Panc1 (cell line): ENCODE measurements at regions not wholly inside any gene's neighbourhood (a gene's known extent, or its start where the extent isn't known, plus 50 kb on each side); places are given as distances from the start of the nearest gene placed in this dataset.

Experiments used
- ATAC-seq: fragments of 200-7000 bp; cut with Tn5 transposase; 2 replicates; pipeline ENCODE4 v1.9.1; 2020; ENCODE audit warnings: mild to moderate bottlenecking, moderate library complexity
- BruUV-seq: library from RNA; stranded (reverse); fragments of 400-500 nt; replicated peaks from 2 replicates; lab custom pipeline; 2021; lab: Mats Ljungman, UMichigan
- CTCF ChIA-PET: fragments of 300-600 bp; sonication (Branson Sonifier 250); formaldehyde crosslinking; loops from one replicate; lab custom pipeline; 2022; ENCODE audit warnings: antibody characterized with exemption; lab: Charles Lee
- POLR2A ChIA-PET: fragments of 300-600 bp; sonication (Branson Sonifier 250); formaldehyde crosslinking; loops from one replicate; lab custom pipeline; 2022; ENCODE audit warnings: antibody characterized with exemption; lab: Charles Lee
- DNase-seq: peaks from one replicate; pipeline ENCODE4 v3.0.0-alpha.2; 2010; ENCODE audit warnings: low read depth, low spot score
- H3K27ac ChIP-seq: 2 replicates; pipeline ENCODE4 v1.5.1; 2011; ENCODE audit warnings: mild to moderate bottlenecking, low read length, inconsistent platforms
- H3K27me3 ChIP-seq: fragments of 200-500 bp; sonication (Bioruptor generic); 2 replicates; pipeline ENCODE4 v1.6.0; 2014; ENCODE audit warnings: low read length, inconsistent platforms; ENCODE audit not compliant: control insufficient read depth, insufficient read depth
- H3K36me3 ChIP-seq: fragments of 200-500 bp; sonication (Bioruptor generic); 2 replicates; pipeline ENCODE4 v1.5.1; 2014; ENCODE audit warnings: inconsistent platforms, mild to moderate bottlenecking, low read length, moderate library complexity; ENCODE audit not compliant: control insufficient read depth, insufficient read depth
- H3K4me1 ChIP-seq: 2 replicates; pipeline ENCODE4 v1.5.1; 2011; ENCODE audit warnings: inconsistent platforms, mild to moderate bottlenecking, low read length, moderate library complexity; ENCODE audit not compliant: control insufficient read depth, insufficient read depth
- H3K4me3 ChIP-seq, 2 experiments: 2 replicates each; pipeline ENCODE4 v1.5.1; 2011 to 2012; ENCODE audit warnings: low read depth in 2 of 2, low read length in 2 of 2, mild to moderate bottlenecking in 2 of 2, inconsistent platforms in 1 of 2, moderate library complexity in 1 of 2
- H3K9me3 ChIP-seq: fragments of 200-500 bp; sonication (Bioruptor generic); 2 replicates; pipeline ENCODE4 v1.5.1; 2014; ENCODE audit warnings: low read depth, mild to moderate bottlenecking, inconsistent platforms, low read length, moderate library complexity; ENCODE audit not compliant: control insufficient read depth, insufficient read depth
- CTCF ChIP-seq: fragments of 450-650 bp; IDR thresholded peaks from 2 replicates; pipeline ENCODE4 v1.5.1; 2017; ENCODE audit warnings: mild to moderate bottlenecking
- POLR2AphosphoS5 ChIP-seq: IDR thresholded peaks from 2 replicates; pipeline ENCODE4 v1.6.1; 2012; ENCODE audit warnings: mild to moderate bottlenecking, low read depth, low read length, moderate library complexity
- REST ChIP-seq, 2 experiments: IDR thresholded peaks; 2 replicates each; pipeline ENCODE4 v1.6.1; 2011 to 2012; ENCODE audit warnings: low read depth in 2 of 2, control low read depth in 1 of 2, low read length in 1 of 2, mild to moderate bottlenecking in 1 of 2, moderate library complexity in 1 of 2; ENCODE audit not compliant: insufficient read depth in 1 of 2
- SIN3A ChIP-seq: IDR thresholded peaks from 2 replicates; pipeline ENCODE4 v1.6.1; 2012; ENCODE audit warnings: low read depth, mild to moderate bottlenecking, low read length, moderate library complexity, borderline replicate concordance; ENCODE audit not compliant: insufficient read depth
- TCF7L2 ChIP-seq: IDR thresholded peaks from 2 replicates; pipeline ENCODE4 v1.6.1; 2011; ENCODE audit warnings: mild to moderate bottlenecking, low read depth, low read length, inconsistent platforms
- in situ Hi-C: cut with HindIII; loops from 2 replicates; pipeline ENCODE4 v1.10.0; 2016; ENCODE audit warnings: low sequenced_read_pairs, low pct_unique_long_range_greater_than_20kb
- intact Hi-C: fragments of 100-400 bp; cut with micrococcal nuclease; formaldehyde crosslinking; loops from one replicate; pipeline ENCODE4 v1.10.0; 2022; ENCODE audit not compliant: unreplicated experiment

GRCh38 chr13:37364956-37365355 lies 233.6 kb downstream of the POSTN start:
- ChIA-PET CTCF (no interaction called here), POLR2A (no interaction called here)
- no peak for DNase-seq
- no peak overlapping the region for H3K27ac ChIP-seq
- TF ChIP-seq TCF7L2 (no peak), REST (IDR thresholded peaks at IDR 0.05; ENCODE audit: insufficient read depth in 1 of 2, low read depth in 2 of 2, low read length in 1 of 2) (no peak), CTCF (no peak), POLR2AphosphoS5 (no peak), SIN3A (no peak)
- H3K36me3 ChIP-seq: no peaks in the 10 kb centered on the region
- no peaks in the 10 kb centered on the region for H3K27me3 ChIP-seq
- intact Hi-C loops (no loop called here), in situ Hi-C loops (no loop called here)
- no peak overlapping the region for H3K4me3 ChIP-seq
- no peak for ATAC-seq
- no peaks in the 10 kb centered on the region for H3K9me3 ChIP-seq
- no TSS peak for BruUV-seq
- H3K4me1 ChIP-seq: no peaks in the 10 kb centered on the region

- BruUV-seq: no TSS peak
- ATAC-seq (no peak), DNase-seq (no peak)
- intact Hi-C loops (no loop called here), in situ Hi-C loops (no loop called here)
- ChIA-PET POLR2A (no interaction called here), CTCF (no interaction called here)
- H3K36me3 ChIP-seq: no peaks in the 10 kb centered on the region
- H3K4me1 ChIP-seq: no peaks in the 10 kb centered on the region
- H3K4me3 ChIP-seq: no peak overlapping the region
- no peak for TF ChIP-seq TCF7L2
- no peak for TF ChIP-seq CTCF
- TF ChIP-seq POLR2AphosphoS5: no peak
- no peak for TF ChIP-seq REST (IDR thresholded peaks at IDR 0.05; ENCODE audit: insufficient read depth in 1 of 2, low read depth in 2 of 2, low read length in 1 of 2)
- no peak for TF ChIP-seq SIN3A
- no peak overlapping the region for H3K27ac ChIP-seq
- no peaks in the 10 kb centered on the region for H3K9me3 ChIP-seq
- H3K27me3 ChIP-seq: no peaks in the 10 kb centered on the region
These were observed 234.6 kb downstream of the POSTN start for GRCh38 chr13:37364007-37364406.
